HEK293 (cell line): ENCODE measurements at regions not wholly inside any gene's neighbourhood (a gene's known extent, or its start where the extent isn't known, plus 50 kb on each side); places are given as distances from the start of the nearest gene placed in this dataset.

Experiments
- CTCF ChIA-PET: fragments of 350-600 bp; formaldehyde crosslinking; extraction: SDS; loops from one replicate; lab custom pipeline; 2021; ENCODE audit warnings: antibody characterized with exemption; lab: Yijun Ruan, JAX
- POLR2A ChIA-PET: fragments of 300-600 bp; formaldehyde crosslinking; extraction: SDS; loops from one replicate; lab custom pipeline; 2020; ENCODE audit warnings: antibody characterized with exemption, inconsistent platforms; lab: Yijun Ruan, JAX
- H3K27ac ChIP-seq: fragments of 200-500 bp; sonication (Bioruptor generic); 2 replicates; pipeline ENCODE4 v1.5.1; 2014; ENCODE audit warnings: low read depth, low read length, control low read depth, inconsistent platforms; ENCODE audit errors: extremely low read depth
- H3K36me3 ChIP-seq, 2 experiments: fragments of 200-500 bp in 1 of 2; sonication (Bioruptor generic) in 1 of 2; 1 replicate in 1 of 2; 2 replicates in 1 of 2; pipeline ENCODE4 v1.5.1; 2014 to 2017; ENCODE audit warnings: inconsistent platforms in 2 of 2, low read length in 2 of 2; ENCODE audit not compliant: control insufficient read depth in 2 of 2, insufficient read depth in 1 of 2
- H3K4me1 ChIP-seq: fragments of 200-500 bp; sonication (Bioruptor generic); 2 replicates; pipeline ENCODE4 v1.5.1; 2014; ENCODE audit warnings: mild to moderate bottlenecking, low read length, inconsistent platforms; ENCODE audit not compliant: control insufficient read depth, insufficient read depth
- H3K4me3 ChIP-seq: 2 replicates; pipeline ENCODE4 v1.5.1; 2011; ENCODE audit warnings: low read depth, mild to moderate bottlenecking, control low read depth, low read length, moderate library complexity
- H3K9me3 ChIP-seq: fragments of 200-500 bp; sonication (Bioruptor generic); 2 replicates; pipeline ENCODE4 v1.5.1; 2014; ENCODE audit warnings: low read depth, low read length, inconsistent platforms; ENCODE audit not compliant: control insufficient read depth, insufficient read depth
- GLI4 ChIP-seq: fragments of 450-650 bp; formaldehyde crosslinking; IDR thresholded peaks from 2 replicates; pipeline ENCODE4 v1.5.1; 2016; ENCODE audit warnings: missing biosample characterization, missing genetic modification characterization
- GLIS1 ChIP-seq: fragments of 450-650 bp; formaldehyde crosslinking; IDR thresholded peaks from 2 replicates; pipeline ENCODE4 v1.5.1; 2016; ENCODE audit warnings: missing biosample characterization, missing genetic modification characterization
- HOXD13 ChIP-seq: sonication (generic); formaldehyde crosslinking; IDR thresholded peaks from 2 replicates; pipeline ENCODE4 v1.8.0; 2022; ENCODE audit warnings: missing genetic modification reagents, borderline replicate concordance
- KLF16 ChIP-seq: fragments of 450-650 bp; formaldehyde crosslinking; IDR thresholded peaks from 2 replicates; pipeline ENCODE4 v1.5.1; 2017; ENCODE audit warnings: missing biosample characterization, missing genetic modification characterization
- KLF7 ChIP-seq: fragments of 450-650 bp; formaldehyde crosslinking; IDR thresholded peaks from 2 replicates; pipeline ENCODE4 v1.5.1; 2016; ENCODE audit warnings: missing biosample characterization, missing genetic modification characterization, borderline replicate concordance
- KLF8 ChIP-seq: fragments of 450-650 bp; formaldehyde crosslinking; IDR thresholded peaks from 2 replicates; pipeline ENCODE4 v1.5.1; 2016; ENCODE audit warnings: missing biosample characterization, missing genetic modification characterization
- MEIS1 ChIP-seq: sonication (generic); formaldehyde crosslinking; IDR thresholded peaks from 2 replicates; pipeline ENCODE4 v1.8.1; 2022; ENCODE audit warnings: missing genetic modification reagents, mild to moderate bottlenecking, borderline replicate concordance
- OVOL3 ChIP-seq: fragments of 450-650 bp; formaldehyde crosslinking; IDR thresholded peaks from 2 replicates; pipeline ENCODE4 v1.5.1; 2016; ENCODE audit warnings: missing biosample characterization, missing genetic modification characterization
- PRDM1 ChIP-seq: fragments of 450-650 bp; formaldehyde crosslinking; IDR thresholded peaks from 2 replicates; pipeline ENCODE4; 2016; ENCODE audit warnings: missing biosample characterization, missing genetic modification characterization
- ZNF138 ChIP-seq: fragments of 450-650 bp; formaldehyde crosslinking; IDR thresholded peaks from 2 replicates; pipeline ENCODE4 v1.5.1; 2016; ENCODE audit warnings: missing biosample characterization, missing genetic modification characterization, borderline replicate concordance
- ZNF16 ChIP-seq: fragments of 450-650 bp; formaldehyde crosslinking; IDR thresholded peaks from 2 replicates; pipeline ENCODE4 v1.5.1; 2016; ENCODE audit warnings: low read depth, missing biosample characterization, missing genetic modification characterization
- ZNF175 ChIP-seq: fragments of 450-650 bp; formaldehyde crosslinking; IDR thresholded peaks from 2 replicates; pipeline ENCODE4 v1.5.1; 2016; ENCODE audit warnings: missing biosample characterization, missing genetic modification characterization
- ZNF211 ChIP-seq: fragments of 450-650 bp; formaldehyde crosslinking; IDR thresholded peaks from 2 replicates; pipeline ENCODE4 v1.5.1; 2016; ENCODE audit warnings: low read depth, missing biosample characterization, missing genetic modification characterization
- ZNF354C ChIP-seq: fragments of 450-650 bp; formaldehyde crosslinking; IDR thresholded peaks from 2 replicates; pipeline ENCODE4 v1.5.1; 2016; ENCODE audit warnings: missing biosample characterization, missing genetic modification characterization, low read depth, borderline replicate concordance
- ZNF501 ChIP-seq: fragments of 450-650 bp; formaldehyde crosslinking; IDR thresholded peaks from 2 replicates; pipeline ENCODE4 v1.5.1; 2016; ENCODE audit warnings: missing biosample characterization, missing genetic modification characterization
- ZNF530 ChIP-seq: fragments of 450-650 bp; formaldehyde crosslinking; IDR thresholded peaks from 2 replicates; pipeline ENCODE4 v1.5.1; 2016; ENCODE audit warnings: low read depth, missing biosample characterization, missing genetic modification characterization
- ZNF560 ChIP-seq: fragments of 450-650 bp; formaldehyde crosslinking; IDR thresholded peaks from 2 replicates; pipeline ENCODE4 v1.5.1; 2017; ENCODE audit warnings: missing biosample characterization, missing genetic modification characterization, borderline replicate concordance
- ZNF561 ChIP-seq: fragments of 450-650 bp; IDR thresholded peaks from 2 replicates; pipeline ENCODE4 v1.5.1; 2018; ENCODE audit warnings: missing biosample characterization, missing genetic modification characterization, borderline replicate concordance
- ZNF600 ChIP-seq: fragments of 450-650 bp; formaldehyde crosslinking; IDR thresholded peaks from 2 replicates; pipeline ENCODE4 v1.5.1; 2016; ENCODE audit warnings: missing biosample characterization, missing genetic modification characterization
- ZNF624 ChIP-seq: fragments of 450-650 bp; formaldehyde crosslinking; IDR thresholded peaks from 2 replicates; pipeline ENCODE4 v1.5.1; 2017; ENCODE audit warnings: missing biosample characterization, missing genetic modification characterization
- ZNF660 ChIP-seq: fragments of 450-650 bp; IDR thresholded peaks from 2 replicates; pipeline ENCODE4 v1.5.1; 2018; ENCODE audit warnings: missing biosample characterization, mild to moderate bottlenecking, missing genetic modification characterization
- ZNF791 ChIP-seq: fragments of 450-650 bp; formaldehyde crosslinking; IDR thresholded peaks from 2 replicates; pipeline ENCODE4 v1.5.1; 2016; ENCODE audit warnings: missing biosample characterization, missing genetic modification characterization
- TF ChIP-seq, protein P1 (sequence below): fragments of 450-650 bp; IDR thresholded peaks from 2 replicates; pipeline ENCODE4 v1.5.1; 2018; ENCODE audit warnings: missing biosample characterization, missing genetic modification characterization
- TF ChIP-seq, protein P2 (sequence below): fragments of 450-650 bp; formaldehyde crosslinking; IDR thresholded peaks from 2 replicates; pipeline ENCODE4 v1.5.1; 2016; ENCODE audit warnings: missing biosample characterization, missing genetic modification characterization
- TF ChIP-seq, protein P3 (sequence below): fragments of 450-650 bp; formaldehyde crosslinking; IDR thresholded peaks from 2 replicates; pipeline ENCODE4 v1.5.1; 2016; ENCODE audit warnings: missing biosample characterization, missing genetic modification characterization
- TF ChIP-seq, protein P4 (sequence below): fragments of 450-650 bp; formaldehyde crosslinking; IDR thresholded peaks from 2 replicates; pipeline ENCODE4 v1.5.1; 2016; ENCODE audit warnings: missing biosample characterization, missing genetic modification characterization

DNA sequence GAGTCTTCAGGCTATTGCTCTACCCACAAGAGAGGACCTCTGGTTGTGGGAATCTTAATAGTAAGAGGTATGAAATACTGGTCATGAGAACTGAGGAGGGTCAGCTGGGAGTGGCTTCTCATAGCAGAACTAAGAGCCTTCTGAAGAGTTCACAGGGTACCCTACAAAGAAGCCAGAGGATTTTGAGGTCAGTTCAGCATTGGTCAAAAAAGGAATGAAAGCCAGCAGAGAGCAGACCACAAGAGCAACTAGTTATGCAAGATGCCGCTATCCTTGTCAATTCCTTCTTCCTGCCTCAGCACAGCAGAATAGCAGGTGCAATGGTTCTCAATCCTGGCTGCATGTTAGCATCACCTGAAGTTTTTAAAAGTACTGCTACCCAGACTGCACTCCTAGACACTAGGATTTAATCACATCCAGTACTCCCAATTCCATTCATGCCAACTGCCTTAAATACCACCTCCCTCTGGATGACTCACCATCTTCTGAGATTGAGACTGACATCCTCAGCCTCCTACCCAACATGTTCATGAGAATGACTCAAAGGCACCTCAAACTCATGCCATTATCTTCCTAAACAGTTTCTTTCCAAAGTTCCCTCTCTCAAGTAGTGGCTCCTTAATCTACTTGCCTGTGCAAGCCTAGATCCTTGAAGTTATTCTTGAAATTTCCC lies 81.0 kb upstream of the RBMS1 start:
- Histone ChIP-seq H3K27ac (no peak overlapping the region), H3K4me1 (no peaks in the 10 kb centered on the region)
- CTCF ChIA-PET, result interaction anchor here (0.5 kb wide), 1 partner anchor 275 kb away, joined by 3 read pairs; no protein-coding TSS in a partner anchor
- TF ChIP-seq MEIS1 (no peak), ZNF660 (tag by site-specific recombination) (no peak), HOXD13 (no peak), OVOL3 (no peak), ZNF624 (tag by site-specific recombination) (no peak), GLIS1 (tag by site-specific recombination) (no peak), ZNF175 (tag by site-specific recombination) (no peak), GLI4 (tag by site-specific recombination) (no peak), ZNF560 (no peak), PRDM1 (tag by site-specific recombination) (no peak)
- TF ChIP-seq, protein P1, sequence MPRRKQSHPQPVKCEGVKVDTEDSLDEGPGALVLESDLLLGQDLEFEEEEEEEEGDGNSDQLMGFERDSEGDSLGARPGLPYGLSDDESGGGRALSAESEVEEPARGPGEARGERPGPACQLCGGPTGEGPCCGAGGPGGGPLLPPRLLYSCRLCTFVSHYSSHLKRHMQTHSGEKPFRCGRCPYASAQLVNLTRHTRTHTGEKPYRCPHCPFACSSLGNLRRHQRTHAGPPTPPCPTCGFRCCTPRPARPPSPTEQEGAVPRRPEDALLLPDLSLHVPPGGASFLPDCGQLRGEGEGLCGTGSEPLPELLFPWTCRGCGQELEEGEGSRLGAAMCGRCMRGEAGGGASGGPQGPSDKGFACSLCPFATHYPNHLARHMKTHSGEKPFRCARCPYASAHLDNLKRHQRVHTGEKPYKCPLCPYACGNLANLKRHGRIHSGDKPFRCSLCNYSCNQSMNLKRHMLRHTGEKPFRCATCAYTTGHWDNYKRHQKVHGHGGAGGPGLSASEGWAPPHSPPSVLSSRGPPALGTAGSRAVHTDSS, result no peak
- TF ChIP-seq, all 188 proteins: peak for 0
- no peaks in the 10 kb centered on the region for H3K36me3 ChIP-seq
- H3K9me3 ChIP-seq, result no peaks in the 10 kb centered on the region
- POLR2A ChIA-PET, result no interaction called here
- H3K4me3 ChIP-seq, result no peak overlapping the region

DNA sequence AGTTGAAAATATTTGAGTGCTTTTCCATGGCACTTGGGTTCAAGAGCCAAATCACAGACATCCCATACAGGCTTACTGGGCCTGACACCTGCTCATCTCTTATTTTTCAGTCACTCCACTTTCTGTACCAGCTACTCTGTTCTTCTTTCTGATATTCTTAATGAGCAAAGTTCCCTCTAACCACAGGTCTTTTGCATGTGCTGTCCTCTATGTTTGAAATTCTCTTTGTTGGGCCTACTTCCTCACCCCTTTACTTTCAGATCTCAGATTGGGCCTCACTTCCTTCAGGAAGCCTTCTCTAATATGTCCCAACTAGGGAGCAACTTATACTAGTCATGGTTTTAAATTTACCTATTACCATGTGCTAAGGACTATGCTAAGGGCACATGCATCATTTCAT lies 81.8 kb upstream of the RBMS1 start:
- Histone ChIP-seq H3K36me3 (no peaks in the 10 kb centered on the region), H3K27ac (no peak overlapping the region), H3K4me3 (no peak overlapping the region), H3K9me3 (no peaks in the 10 kb centered on the region), H3K4me1 (no peaks in the 10 kb centered on the region)
- POLR2A ChIA-PET, result no interaction called here
- CTCF ChIA-PET, result no interaction called here
- TF ChIP-seq ZNF354C (tag by site-specific recombination) (no peak), KLF8 (tag by site-specific recombination) (no peak), ZNF16 (tag by site-specific recombination) (no peak), ZNF561 (tag by site-specific recombination) (no peak), ZNF211 (no peak), ZNF138 (tag by site-specific recombination) (no peak), ZNF530 (tag by site-specific recombination) (no peak), ZNF175 (tag by site-specific recombination) (no peak), ZNF600 (no peak), ZNF501 (tag by site-specific recombination) (no peak), ZNF791 (tag by site-specific recombination) (no peak), KLF16 (no peak), KLF7 (tag by site-specific recombination) (no peak)
- TF ChIP-seq, protein P2, sequence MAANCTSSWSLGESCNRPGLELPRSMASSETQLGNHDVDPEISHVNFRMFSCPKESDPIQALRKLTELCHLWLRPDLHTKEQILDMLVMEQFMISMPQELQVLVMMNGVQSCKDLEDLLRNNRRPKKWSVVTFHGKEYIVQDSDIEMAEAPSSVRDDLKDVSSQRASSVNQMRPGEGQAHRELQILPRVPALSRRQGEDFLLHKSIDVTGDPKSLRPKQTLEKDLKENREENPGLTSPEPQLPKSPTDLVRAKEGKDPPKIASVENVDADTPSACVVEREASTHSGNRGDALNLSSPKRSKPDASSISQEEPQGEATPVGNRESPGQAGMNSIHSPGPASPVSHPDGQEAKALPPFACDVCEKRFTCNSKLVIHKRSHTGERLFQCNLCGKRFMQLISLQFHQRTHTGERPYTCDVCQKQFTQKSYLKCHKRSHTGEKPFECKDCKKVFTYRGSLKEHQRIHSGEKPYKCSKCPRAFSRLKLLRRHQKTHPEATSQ (tag by site-specific recombination), result no peak
- TF ChIP-seq, protein P3, sequence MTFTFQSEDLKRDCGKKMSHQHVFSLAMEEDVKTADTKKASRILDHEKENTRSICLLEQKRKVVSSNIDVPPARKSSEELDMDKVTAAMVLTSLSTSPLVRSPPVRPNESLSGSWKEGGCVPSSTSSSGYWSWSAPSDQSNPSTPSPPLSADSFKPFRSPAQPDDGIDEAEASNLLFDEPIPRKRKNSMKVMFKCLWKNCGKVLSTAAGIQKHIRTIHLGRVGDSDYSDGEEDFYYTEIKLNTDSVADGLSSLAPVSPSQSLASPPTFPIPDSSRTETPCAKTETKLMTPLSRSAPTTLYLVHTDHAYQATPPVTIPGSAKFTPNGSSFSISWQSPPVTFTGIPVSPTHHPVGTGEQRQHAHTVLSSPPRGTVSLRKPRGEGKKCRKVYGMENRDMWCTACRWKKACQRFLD (tag by site-specific recombination), result no peak
- TF ChIP-seq, protein P4, sequence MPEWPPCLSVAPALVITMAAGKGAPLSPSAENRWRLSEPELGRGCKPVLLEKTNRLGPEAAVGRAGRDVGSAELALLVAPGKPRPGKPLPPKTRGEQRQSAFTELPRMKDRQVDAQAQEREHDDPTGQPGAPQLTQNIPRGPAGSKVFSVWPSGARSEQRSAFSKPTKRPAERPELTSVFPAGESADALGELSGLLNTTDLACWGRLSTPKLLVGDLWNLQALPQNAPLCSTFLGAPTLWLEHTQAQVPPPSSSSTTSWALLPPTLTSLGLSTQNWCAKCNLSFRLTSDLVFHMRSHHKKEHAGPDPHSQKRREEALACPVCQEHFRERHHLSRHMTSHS (tag by site-specific recombination), result no peak
